ENCODE measurements at regions not wholly inside any gene's neighbourhood (a gene's known extent, or its start where the extent isn't known, plus 50 kb on each side); places are given as distances from the start of the nearest gene placed in this dataset.

DNA sequence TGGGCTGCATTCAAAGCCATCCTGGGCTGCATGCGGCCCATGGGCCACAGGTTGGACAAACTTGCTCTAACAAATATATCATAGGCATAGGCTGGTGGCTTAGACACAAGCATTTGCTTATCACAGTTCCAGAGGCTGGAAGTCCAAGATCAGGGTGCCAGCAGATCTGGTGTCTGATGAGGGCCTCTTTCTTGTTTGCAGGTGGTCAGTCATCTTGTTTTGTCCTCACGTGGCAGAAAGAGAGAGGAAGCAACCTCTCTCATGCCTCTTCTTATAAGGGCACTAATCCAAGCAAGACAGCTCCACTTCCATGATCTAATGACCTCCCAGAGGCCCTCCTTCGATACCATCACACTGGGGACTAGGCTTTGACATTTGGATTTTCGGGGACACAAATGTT, 238.7 kb upstream of the TNRC6C start:
- no peak for DNase-seq
- no peaks in the 10 kb centered on the region for H3K4me1 ChIP-seq (ENCODE audit: control insufficient read depth, insufficient read depth, low read length, poor library complexity, severe bottlenecking)
- no peaks in the 10 kb centered on the region for H3K9me3 ChIP-seq (ENCODE audit: control insufficient read depth, low read length)
- H3K27me3 ChIP-seq (replicated peaks; ENCODE audit: control insufficient read depth, insufficient read depth, low read length, poor library complexity, severe bottlenecking): no peaks in the 10 kb centered on the region
- no peak overlapping the region for H3K4me3 ChIP-seq (ENCODE audit: insufficient read depth, low read depth, low read length, poor library complexity, severe bottlenecking)
- H3K27ac ChIP-seq (ENCODE audit: insufficient read depth, low read length, poor library complexity, severe bottlenecking): no peak overlapping the region
- no peaks in the 10 kb centered on the region for H3K36me3 ChIP-seq (ENCODE audit: control insufficient read depth, insufficient read depth, low read length)

DNA sequence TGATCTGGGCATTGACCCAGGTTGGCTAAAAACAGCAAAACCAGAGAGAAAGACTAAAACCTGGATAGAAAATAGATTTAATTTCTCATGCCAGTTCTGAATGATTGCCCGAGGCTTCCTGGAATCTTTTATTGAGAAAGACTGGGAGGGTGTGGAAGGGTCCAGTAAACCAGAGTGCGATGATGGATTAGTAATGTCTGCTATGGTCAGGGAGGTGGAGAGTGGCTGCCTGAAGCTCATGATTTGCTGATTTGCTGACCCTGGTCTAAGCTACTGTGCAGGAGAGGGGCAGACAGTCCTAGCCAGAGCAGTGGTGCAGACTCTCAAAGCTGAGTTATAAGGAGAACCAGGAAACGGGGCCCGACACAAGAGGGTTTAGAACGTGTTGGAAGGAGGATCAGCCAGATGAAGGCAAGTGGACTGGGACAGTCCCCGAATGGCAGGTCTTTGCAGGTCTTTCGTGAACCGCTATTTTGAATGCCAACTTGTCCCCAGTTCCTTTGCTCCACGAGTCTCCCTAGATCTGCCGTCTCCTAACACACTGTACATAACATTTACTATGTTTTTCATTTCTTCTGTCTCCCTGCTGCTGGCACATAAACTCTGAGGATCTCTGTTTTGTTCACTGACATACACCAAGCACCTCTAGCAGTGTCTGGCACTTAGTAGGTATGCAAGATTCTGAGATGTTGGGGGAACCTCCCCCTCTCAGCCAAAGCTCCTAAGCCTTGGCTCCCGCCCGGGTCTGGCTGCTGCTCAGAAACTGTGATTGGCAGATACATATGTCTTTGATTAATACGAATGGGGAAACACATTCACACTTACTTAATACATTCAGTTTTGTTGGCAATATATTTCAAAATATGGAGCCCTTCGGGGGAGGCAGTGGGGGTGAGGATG, 237.3 kb upstream of the TNRC6C start:
- Histone ChIP-seq H3K4me3 (ENCODE audit: insufficient read depth, low read depth, low read length, poor library complexity, severe bottlenecking) (no peak overlapping the region), H3K36me3 (ENCODE audit: control insufficient read depth, insufficient read depth, low read length) (no peaks in the 10 kb centered on the region)
- no peak for DNase-seq

DNA sequence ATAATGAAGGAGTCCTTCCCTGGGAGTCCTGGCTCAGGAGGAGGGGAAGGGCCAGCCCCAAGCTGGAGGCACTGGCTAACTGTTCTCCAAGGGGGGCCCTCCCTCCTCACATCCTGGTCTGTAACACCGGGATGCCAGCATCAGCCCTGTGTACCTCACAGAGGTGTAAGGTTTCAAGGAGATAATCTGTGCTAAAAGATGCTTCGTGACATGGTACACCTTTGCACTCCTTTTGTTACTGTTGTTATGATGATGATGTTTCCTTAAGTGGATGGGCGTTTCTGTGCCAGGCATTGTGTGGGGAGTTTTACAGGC, 236.7 kb upstream of the TNRC6C start:
- Histone ChIP-seq H3K4me3 (ENCODE audit: insufficient read depth, low read depth, low read length, poor library complexity, severe bottlenecking) (no peak overlapping the region), H3K27me3 (replicated peaks; ENCODE audit: control insufficient read depth, insufficient read depth, low read length, poor library complexity, severe bottlenecking) (no peaks in the 10 kb centered on the region)

More for the DNA sequence above, 237.3 kb upstream of the TNRC6C start:
- Histone ChIP-seq H3K4me1 (ENCODE audit: control insufficient read depth, insufficient read depth, low read length, poor library complexity, severe bottlenecking) (no peaks in the 10 kb centered on the region), H3K27me3 (replicated peaks; ENCODE audit: control insufficient read depth, insufficient read depth, low read length, poor library complexity, severe bottlenecking) (no peaks in the 10 kb centered on the region), H3K9me3 (ENCODE audit: control insufficient read depth, low read length) (no peaks in the 10 kb centered on the region), H3K27ac (ENCODE audit: insufficient read depth, low read length, poor library complexity, severe bottlenecking) (no peak overlapping the region)

DNA sequence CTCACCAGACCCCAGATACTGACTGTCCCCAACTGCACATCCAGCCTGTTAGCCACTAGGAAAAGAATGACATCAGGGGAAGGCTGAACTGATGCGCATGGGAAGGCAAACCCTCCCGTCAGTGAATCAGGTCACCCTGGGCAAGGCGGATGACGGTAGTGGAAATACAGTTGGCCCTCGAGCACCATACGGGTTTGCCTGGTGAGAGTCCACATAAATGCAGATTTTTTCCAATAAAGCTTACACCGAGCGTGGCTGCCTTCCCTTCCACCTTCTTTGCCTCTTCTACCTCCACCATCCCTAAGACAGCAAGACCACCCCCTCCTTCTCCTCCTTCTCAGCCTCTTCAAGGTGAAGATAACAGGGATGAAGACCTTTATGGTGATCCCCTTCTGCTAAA, 236.1 kb upstream of the TNRC6C start:
- Histone ChIP-seq H3K4me1 (ENCODE audit: control insufficient read depth, insufficient read depth, low read length, poor library complexity, severe bottlenecking) (no peaks in the 10 kb centered on the region), H3K36me3 (ENCODE audit: control insufficient read depth, insufficient read depth, low read length) (no peaks in the 10 kb centered on the region), H3K9me3 (ENCODE audit: control insufficient read depth, low read length) (no peaks in the 10 kb centered on the region), H3K27ac (ENCODE audit: insufficient read depth, low read length, poor library complexity, severe bottlenecking) (no peak overlapping the region), H3K27me3 (replicated peaks; ENCODE audit: control insufficient read depth, insufficient read depth, low read length, poor library complexity, severe bottlenecking) (no peaks in the 10 kb centered on the region), H3K4me3 (ENCODE audit: insufficient read depth, low read depth, low read length, poor library complexity, severe bottlenecking) (no peak overlapping the region)
- no peak for DNase-seq

More for the DNA sequence above, 236.7 kb upstream of the TNRC6C start:
- H3K4me1 ChIP-seq (ENCODE audit: control insufficient read depth, insufficient read depth, low read length, poor library complexity, severe bottlenecking): no peaks in the 10 kb centered on the region
- H3K9me3 ChIP-seq (ENCODE audit: control insufficient read depth, low read length): no peaks in the 10 kb centered on the region
- H3K36me3 ChIP-seq (ENCODE audit: control insufficient read depth, insufficient read depth, low read length): no peaks in the 10 kb centered on the region
- no peak overlapping the region for H3K27ac ChIP-seq (ENCODE audit: insufficient read depth, low read length, poor library complexity, severe bottlenecking)
- no peak for DNase-seq

DNA sequence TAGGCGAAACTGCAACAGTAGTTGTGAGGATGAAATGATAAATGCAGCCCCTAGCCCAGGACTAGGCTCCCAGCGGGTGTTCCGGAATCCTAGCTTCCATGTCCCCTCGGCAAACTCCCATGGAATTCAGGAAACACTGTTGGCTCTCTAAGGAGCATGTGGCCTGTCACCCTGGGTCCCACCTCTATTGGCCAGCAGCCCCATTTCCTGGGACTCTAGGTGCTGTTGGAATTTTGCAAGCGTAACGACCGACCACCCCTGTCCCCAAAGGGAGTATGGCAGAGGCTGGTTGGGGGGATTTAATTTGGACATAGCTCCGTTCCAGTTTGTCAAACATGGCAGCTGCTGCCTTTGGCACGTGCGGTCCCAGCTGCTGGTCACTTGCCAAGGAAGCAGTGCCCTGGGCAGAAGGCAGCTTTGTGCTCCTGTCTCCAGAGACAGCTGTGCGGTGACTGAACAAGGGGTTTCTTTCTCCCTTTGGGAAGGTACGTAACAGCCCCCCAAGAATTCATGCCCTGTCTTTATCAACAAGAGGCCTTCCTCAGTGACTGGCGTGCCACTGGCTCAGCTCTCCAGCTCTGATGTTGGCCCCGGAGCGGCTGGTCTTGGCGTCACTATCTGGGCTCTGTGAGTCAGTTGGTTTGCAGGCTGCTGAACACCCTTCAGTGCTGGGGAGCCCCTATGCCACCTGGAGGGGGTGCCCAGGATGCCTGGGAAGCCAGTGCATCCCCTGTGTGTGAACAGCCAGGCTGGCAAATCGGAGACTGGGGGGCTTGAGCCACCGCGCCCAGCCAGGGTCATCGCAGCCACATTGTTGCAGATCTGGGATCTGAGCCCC, 235.2 kb upstream of the TNRC6C start:
- H3K4me1 ChIP-seq (ENCODE audit: control insufficient read depth, insufficient read depth, low read length, poor library complexity, severe bottlenecking): no peaks in the 10 kb centered on the region
- H3K36me3 ChIP-seq (ENCODE audit: control insufficient read depth, insufficient read depth, low read length): no peaks in the 10 kb centered on the region
- no peak overlapping the region for H3K27ac ChIP-seq (ENCODE audit: insufficient read depth, low read length, poor library complexity, severe bottlenecking)
- no peaks in the 10 kb centered on the region for H3K27me3 ChIP-seq (replicated peaks; ENCODE audit: control insufficient read depth, insufficient read depth, low read length, poor library complexity, severe bottlenecking)
- no peak overlapping the region for H3K4me3 ChIP-seq (ENCODE audit: insufficient read depth, low read depth, low read length, poor library complexity, severe bottlenecking)
- no peaks in the 10 kb centered on the region for H3K9me3 ChIP-seq (ENCODE audit: control insufficient read depth, low read length)
- DNase-seq: no peak

DNA sequence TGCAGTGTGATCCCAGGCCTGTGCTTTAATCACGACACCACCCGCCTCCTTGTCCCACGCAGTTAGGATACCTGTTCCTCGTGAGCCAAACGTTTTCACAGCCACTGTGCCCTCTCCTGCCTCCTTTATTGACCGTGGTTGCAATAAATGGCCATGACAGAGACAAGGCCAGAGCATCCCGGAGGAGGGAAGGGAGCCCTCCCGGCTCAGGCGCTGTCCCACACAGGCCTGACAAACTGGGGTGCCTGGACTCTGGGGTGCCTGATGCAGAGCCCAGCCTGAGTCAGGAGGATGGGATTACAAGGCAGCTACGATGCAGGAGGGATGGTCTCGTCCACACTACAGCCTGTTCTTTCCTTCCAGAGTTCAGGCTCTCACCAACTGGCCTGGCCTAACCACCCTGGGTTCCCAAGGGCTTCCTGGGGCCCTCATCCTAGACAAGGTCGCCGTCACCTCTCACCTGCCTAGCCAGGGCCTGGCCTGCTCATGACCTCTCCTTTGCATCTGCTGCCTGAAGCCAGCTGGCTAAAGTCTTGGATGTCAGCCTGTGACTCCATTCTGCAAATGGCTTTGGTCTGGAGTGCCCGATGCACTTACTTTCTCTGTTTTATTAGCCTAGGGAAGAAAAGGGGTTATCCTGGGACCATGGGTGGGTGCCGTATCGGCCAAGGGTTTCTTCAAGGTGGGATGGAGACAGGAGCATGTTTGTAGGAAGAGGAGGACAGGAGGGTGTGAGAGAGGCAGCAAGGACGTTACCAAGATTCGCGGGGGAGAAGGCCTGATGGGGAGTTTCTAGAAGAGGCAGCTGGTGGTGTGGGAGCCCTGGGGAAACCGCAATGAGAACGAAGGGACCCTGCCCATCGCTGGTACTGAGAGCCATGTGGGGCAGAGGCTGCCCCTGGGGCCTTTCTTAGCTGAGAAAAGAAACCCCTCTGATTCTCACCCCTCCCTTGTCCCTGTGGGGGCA, 234.3 kb upstream of the TNRC6C start:
- Histone ChIP-seq H3K27ac (ENCODE audit: insufficient read depth, low read length, poor library complexity, severe bottlenecking) (no peak overlapping the region), H3K4me3 (ENCODE audit: insufficient read depth, low read depth, low read length, poor library complexity, severe bottlenecking) (no peak overlapping the region), H3K9me3 (ENCODE audit: control insufficient read depth, low read length) (no peaks in the 10 kb centered on the region), H3K4me1 (ENCODE audit: control insufficient read depth, insufficient read depth, low read length, poor library complexity, severe bottlenecking) (no peaks in the 10 kb centered on the region), H3K27me3 (replicated peaks; ENCODE audit: control insufficient read depth, insufficient read depth, low read length, poor library complexity, severe bottlenecking) (no peaks in the 10 kb centered on the region), H3K36me3 (ENCODE audit: control insufficient read depth, insufficient read depth, low read length) (no peaks in the 10 kb centered on the region)
- DNase-seq: no peak

DNA sequence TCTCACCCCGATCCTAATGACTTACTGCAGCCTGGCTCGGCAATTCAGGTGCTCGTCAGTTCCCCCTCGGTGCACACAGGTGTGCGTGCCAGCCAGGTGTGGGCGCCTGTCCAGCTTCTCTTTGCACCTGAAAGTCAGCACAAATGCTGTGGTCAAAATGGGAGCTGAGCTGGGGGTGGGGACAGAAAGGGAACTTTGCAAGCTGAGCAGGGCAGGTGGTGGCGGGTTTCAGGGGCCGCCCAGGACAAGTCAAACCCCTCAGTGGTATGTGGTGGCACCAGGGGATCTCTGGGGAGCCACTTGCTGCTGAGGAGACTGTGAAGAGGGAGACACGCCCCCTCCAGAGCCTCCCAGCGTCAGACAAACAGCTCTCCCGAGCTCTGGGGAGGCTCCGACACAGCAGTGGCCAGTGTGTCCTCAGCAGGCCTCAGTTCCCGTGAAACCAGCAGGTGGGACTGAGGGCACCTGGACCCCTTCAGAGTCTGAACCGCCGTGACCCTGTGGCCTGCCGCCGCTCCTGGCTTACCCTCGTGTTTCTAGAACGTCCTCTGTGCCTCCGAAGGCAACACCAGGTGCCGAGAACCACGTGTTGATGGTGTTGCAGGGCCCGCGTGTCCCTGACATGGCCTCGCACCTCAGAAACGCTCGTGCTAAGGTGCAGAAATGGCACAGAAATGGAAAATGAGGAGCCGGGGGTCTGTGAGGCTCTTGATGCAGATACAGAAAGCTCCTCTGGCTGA, 233.5 kb upstream of the TNRC6C start:
- Histone ChIP-seq H3K27ac (ENCODE audit: insufficient read depth, low read length, poor library complexity, severe bottlenecking) (no peak overlapping the region), H3K4me3 (ENCODE audit: insufficient read depth, low read depth, low read length, poor library complexity, severe bottlenecking) (no peak overlapping the region), H3K9me3 (ENCODE audit: control insufficient read depth, low read length) (no peaks in the 10 kb centered on the region), H3K36me3 (ENCODE audit: control insufficient read depth, insufficient read depth, low read length) (no peaks in the 10 kb centered on the region), H3K4me1 (ENCODE audit: control insufficient read depth, insufficient read depth, low read length, poor library complexity, severe bottlenecking) (no peaks in the 10 kb centered on the region), H3K27me3 (replicated peaks; ENCODE audit: control insufficient read depth, insufficient read depth, low read length, poor library complexity, severe bottlenecking) (no peaks in the 10 kb centered on the region)
- DNase-seq: no peak

DNA sequence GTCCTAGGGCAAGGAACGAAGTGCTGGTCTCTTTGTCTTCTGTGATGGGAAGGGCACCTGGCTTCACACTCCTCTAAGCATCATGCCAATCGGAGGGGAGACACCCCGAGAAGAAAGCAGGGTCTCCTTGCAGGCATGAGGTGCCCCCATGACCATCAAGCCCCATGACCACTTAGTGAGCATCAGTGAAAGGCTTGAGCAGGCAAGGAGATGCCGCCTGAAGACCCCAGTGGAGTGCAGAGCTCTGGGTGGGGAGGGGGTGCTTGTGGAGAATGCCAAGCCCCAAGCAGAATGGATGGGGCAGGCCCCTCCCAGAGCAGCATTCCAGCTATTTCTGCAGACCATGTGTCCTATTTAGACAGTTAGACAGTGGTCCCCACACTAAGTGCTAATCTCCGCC, 232.7 kb upstream of the TNRC6C start:
- Histone ChIP-seq H3K36me3 (ENCODE audit: control insufficient read depth, insufficient read depth, low read length) (no peaks in the 10 kb centered on the region), H3K4me3 (ENCODE audit: insufficient read depth, low read depth, low read length, poor library complexity, severe bottlenecking) (no peak overlapping the region), H3K27ac (ENCODE audit: insufficient read depth, low read length, poor library complexity, severe bottlenecking) (no peak overlapping the region), H3K27me3 (replicated peaks; ENCODE audit: control insufficient read depth, insufficient read depth, low read length, poor library complexity, severe bottlenecking) (no peaks in the 10 kb centered on the region), H3K4me1 (ENCODE audit: control insufficient read depth, insufficient read depth, low read length, poor library complexity, severe bottlenecking) (no peaks in the 10 kb centered on the region), H3K9me3 (ENCODE audit: control insufficient read depth, low read length) (no peaks in the 10 kb centered on the region)
- no peak for DNase-seq

DNA sequence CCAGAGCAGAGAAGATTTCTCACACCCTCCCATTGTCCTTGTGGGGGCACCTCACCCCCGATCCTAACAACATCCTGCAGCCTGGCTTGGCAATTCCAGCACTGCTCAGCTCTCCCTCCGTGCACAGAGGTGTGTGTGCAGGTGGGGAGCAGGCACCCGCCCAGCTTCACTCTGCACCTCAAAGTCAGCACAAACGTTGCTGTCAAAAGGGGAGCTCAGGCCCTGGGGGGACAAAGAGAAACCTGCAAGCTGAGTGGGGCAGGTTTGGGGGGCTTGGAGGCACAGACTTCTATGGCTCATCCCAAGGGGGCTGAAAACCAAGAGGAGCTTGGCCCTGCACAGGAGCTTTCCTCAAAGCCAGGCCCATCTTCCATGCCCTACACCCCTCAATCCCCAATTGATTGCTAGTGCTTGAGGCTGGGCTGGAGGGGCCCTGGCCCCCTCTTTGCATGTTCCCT, 231.9 kb upstream of the TNRC6C start:
- H3K4me3 ChIP-seq (ENCODE audit: insufficient read depth, low read depth, low read length, poor library complexity, severe bottlenecking): no peak overlapping the region

More for the DNA sequence above, 231.9 kb upstream of the TNRC6C start:
- DNase-seq: no peak
- H3K27me3 ChIP-seq (replicated peaks; ENCODE audit: control insufficient read depth, insufficient read depth, low read length, poor library complexity, severe bottlenecking): no peaks in the 10 kb centered on the region
- no peak overlapping the region for H3K27ac ChIP-seq (ENCODE audit: insufficient read depth, low read length, poor library complexity, severe bottlenecking)
- no peaks in the 10 kb centered on the region for H3K36me3 ChIP-seq (ENCODE audit: control insufficient read depth, insufficient read depth, low read length)
- no peaks in the 10 kb centered on the region for H3K9me3 ChIP-seq (ENCODE audit: control insufficient read depth, low read length)
- H3K4me1 ChIP-seq (ENCODE audit: control insufficient read depth, insufficient read depth, low read length, poor library complexity, severe bottlenecking): no peaks in the 10 kb centered on the region

All from effector memory CD4-positive, alpha-beta T cell (primary cell).